H1 (cell line): ENCODE measurements at regions not wholly inside any gene's neighbourhood (a gene's known extent, or its start where the extent isn't known, plus 50 kb on each side); places are given as distances from the start of the nearest gene placed in this dataset.

Experiments used
- CTCF ChIA-PET: fragments of 300-600 bp; sonication (Branson Sonifier 250); formaldehyde crosslinking; loops from one replicate; lab custom pipeline; 2021; ENCODE audit not compliant: partially characterized antibody; lab: Charles Lee
- POLR2A ChIA-PET: fragments of 300-600 bp; sonication (Branson Sonifier 250); formaldehyde crosslinking; loops from one replicate; lab custom pipeline; 2021; ENCODE audit warnings: inconsistent platforms; ENCODE audit not compliant: partially characterized antibody; lab: Charles Lee
- DNase-seq, 2 experiments: peaks; one replicate each; pipeline versions ENCODE4 v3.0.0 to v3.0.0-alpha.2; 2010 to 2022; ENCODE audit warnings: low spot score in 2 of 2, low read depth in 1 of 2, mixed read lengths in 1 of 2
- FAIRE-seq: peaks from 2 replicates; lab custom pipeline; 2011; peaks lifted over from hg19 to GRCh38; lab: Jason Lieb, UNC
- H2AFZ ChIP-seq: 2 replicates; pipeline ENCODE4 v1.8.1; 2012; ENCODE audit warnings: low read length, inconsistent platforms
- H2AK5ac ChIP-seq: 2 replicates; pipeline ENCODE4 v1.6.1; 2013; ENCODE audit warnings: low read depth, low read length
- H2BK120ac ChIP-seq: replicated peaks from 2 replicates; pipeline ENCODE3; 2013; ENCODE audit warnings: low read depth, low read length, inconsistent platforms
- H2BK12ac ChIP-seq: 2 replicates; pipeline ENCODE4 v1.6.1; 2013; ENCODE audit warnings: low read depth, low read length
- H2BK15ac ChIP-seq: 2 replicates; pipeline ENCODE4 v1.6.1; 2013; ENCODE audit warnings: low read length
- H2BK20ac ChIP-seq: 2 replicates; pipeline ENCODE4 v1.6.1; 2013; ENCODE audit warnings: low read length
- H2BK5ac ChIP-seq: 2 replicates; pipeline ENCODE4 v1.6.1; 2013; ENCODE audit warnings: low read depth, low read length
- H3K14ac ChIP-seq: 2 replicates; pipeline ENCODE4 v1.6.1; 2013; ENCODE audit warnings: inconsistent platforms; ENCODE audit not compliant: insufficient read length
- H3K18ac ChIP-seq: 2 replicates; pipeline ENCODE4 v1.6.1; 2013; ENCODE audit warnings: low read length; ENCODE audit errors: extremely low read depth
- H3K23ac ChIP-seq: 2 replicates; pipeline ENCODE4 v1.6.1; 2013; ENCODE audit warnings: inconsistent platforms; ENCODE audit not compliant: insufficient read length
- H3K23me2 ChIP-seq: 2 replicates; pipeline ENCODE4 v1.6.1; 2013; ENCODE audit warnings: low read depth, low read length
- H3K27ac ChIP-seq: 2 replicates; pipeline ENCODE4 v1.6.1; 2011; ENCODE audit warnings: low read depth, low read length, inconsistent platforms
- H3K27me3 ChIP-seq, 4 experiments: replicated peaks in 1 of 4; 1 replicate in 1 of 4; 2 replicates in 3 of 4; pipeline versions ENCODE4 v1.6.1 to v1.8.1; 2011 to 2013; ENCODE audit warnings: low read length in 3 of 4, mild to moderate bottlenecking in 3 of 4, inconsistent platforms in 2 of 4, mixed read lengths in 2 of 4, moderate library complexity in 1 of 4; ENCODE audit not compliant: control insufficient read depth in 3 of 4, insufficient read depth in 3 of 4; ENCODE audit errors: extremely low read depth in 1 of 4
- H3K36me3 ChIP-seq, 4 experiments: 2 replicates each; pipeline versions ENCODE4 v1.6.1 to v1.8.1; 2011 to 2013; ENCODE audit warnings: mild to moderate bottlenecking in 4 of 4, low read length in 3 of 4, moderate library complexity in 2 of 4, control low read depth in 1 of 4, inconsistent platforms in 1 of 4; ENCODE audit not compliant: insufficient read depth in 4 of 4, control insufficient read depth in 2 of 4
- H3K4ac ChIP-seq: replicated peaks from 2 replicates; pipeline ENCODE3; 2013; ENCODE audit warnings: low read length, low read depth, mixed read lengths, inconsistent platforms; ENCODE audit not compliant: insufficient read length
- H3K4me1 ChIP-seq, 4 experiments: replicated peaks in 1 of 4; 1 replicate in 1 of 4; 2 replicates in 3 of 4; pipeline versions ENCODE4 v1.6.1 to v1.8.1; 2011 to 2013; ENCODE audit warnings: low read length in 3 of 4, inconsistent platforms in 2 of 4, mixed read lengths in 1 of 4; ENCODE audit not compliant: insufficient read depth in 4 of 4, control insufficient read depth in 3 of 4
- H3K4me2 ChIP-seq, 2 experiments: 2 replicates each; pipeline versions ENCODE4 v1.6.1 to v1.8.1; 2011 to 2013; ENCODE audit warnings: low read depth in 2 of 2, low read length in 2 of 2, control low read depth in 1 of 2, inconsistent platforms in 1 of 2, mild to moderate bottlenecking in 1 of 2; ENCODE audit not compliant: insufficient read depth in 1 of 2
- H3K4me3 ChIP-seq, 4 experiments: fragments of 200-600, 300-600 bp in 1 of 4; sonication (generic), shearing (Covaris generic), sonication (Bioruptor Twin) in 1 of 4; 2 replicates each; pipeline versions ENCODE4 v1.5.1 to v1.8.1; 2011 to 2016; ENCODE audit warnings: low read length in 4 of 4, low read depth in 3 of 4, control low read depth in 2 of 4, inconsistent platforms in 2 of 4, mild to moderate bottlenecking in 2 of 4, mixed read lengths in 1 of 4, moderate library complexity in 1 of 4; ENCODE audit not compliant: insufficient read depth in 2 of 4; ENCODE audit errors: extremely low read depth in 1 of 4
- H3K56ac ChIP-seq: replicated peaks from 2 replicates; pipeline ENCODE3; 2013; ENCODE audit warnings: low read depth, mild to moderate bottlenecking, mixed read lengths, low read length, inconsistent platforms; ENCODE audit not compliant: insufficient read length
- H3K79me1 ChIP-seq: 2 replicates; pipeline ENCODE4 v1.6.1; 2013; ENCODE audit warnings: low read depth, low read length, control low read depth
- H3K79me2 ChIP-seq, 2 experiments: 2 replicates each; pipeline versions ENCODE4 v1.6.1 to v1.8.1; 2012 to 2013; ENCODE audit warnings: low read length in 2 of 2, mild to moderate bottlenecking in 2 of 2, inconsistent platforms in 1 of 2; ENCODE audit not compliant: insufficient read depth in 2 of 2, control insufficient read depth in 1 of 2
- H3K9ac ChIP-seq, 4 experiments: replicated peaks in 1 of 4; 1 replicate in 1 of 4; 2 replicates in 3 of 4; pipeline versions ENCODE4 v1.6.1 to v1.8.1; 2011 to 2013; ENCODE audit warnings: low read depth in 3 of 4, low read length in 3 of 4, control low read depth in 2 of 4, mild to moderate bottlenecking in 2 of 4, moderate library complexity in 2 of 4, inconsistent platforms in 1 of 4; ENCODE audit errors: extremely low read depth in 1 of 4
- H3K9me3 ChIP-seq, 2 experiments: 2 replicates each; pipeline versions ENCODE4 v1.6.1 to v1.8.1; 2012 to 2013; ENCODE audit warnings: mild to moderate bottlenecking in 2 of 2, moderate library complexity in 2 of 2, control low read depth in 1 of 2, inconsistent platforms in 1 of 2, low read depth in 1 of 2, low read length in 1 of 2, mixed read lengths in 1 of 2; ENCODE audit not compliant: insufficient read depth in 2 of 2
- H4K20me1 ChIP-seq, 2 experiments: replicated peaks in 1 of 2; 2 replicates each; pipeline versions ENCODE3 to v1.8.1; 2011 to 2013; ENCODE audit warnings: inconsistent platforms in 2 of 2, low read length in 2 of 2, mild to moderate bottlenecking in 1 of 2; ENCODE audit not compliant: insufficient read depth in 2 of 2, control insufficient read depth in 1 of 2
- H4K5ac ChIP-seq: 2 replicates; pipeline ENCODE4 v1.6.1; 2013; ENCODE audit warnings: low read length, low read depth, mixed read lengths, inconsistent platforms; ENCODE audit not compliant: insufficient read length
- H4K8ac ChIP-seq: 2 replicates; pipeline ENCODE4 v1.8.0; 2013; ENCODE audit warnings: mild to moderate bottlenecking, moderate library complexity, low read length, inconsistent platforms; ENCODE audit not compliant: insufficient read depth; ENCODE audit errors: extremely low read depth
- H4K91ac ChIP-seq: replicated peaks from 2 replicates; pipeline ENCODE3; 2013; ENCODE audit warnings: low read length, mixed read lengths, inconsistent platforms; ENCODE audit not compliant: insufficient read length
- PHF8 ChIP-seq: fragments of 200-600 bp; sonication (generic); conservative IDR thresholded peaks from 2 replicates; pipeline ENCODE4 v1.7.1; 2012; ENCODE audit warnings: low read depth, mild to moderate bottlenecking, inconsistent platforms, low read length, moderate library complexity
- WGBS, 2 experiments: shearing (Covaris generic) in 1 of 2; methylation state at CpG; one replicate each; pipeline versions ENCODE4 v1.1.6 to v1.1.7; 2013 to 2015; ENCODE audit warnings: low lambda C conversion rate in 2 of 2, mixed read lengths in 2 of 2, inconsistent platforms in 1 of 2, low coverage in 1 of 2, missing lambda C conversion rate in 1 of 2; ENCODE audit not compliant: insufficient replicate concordance in 2 of 2, insufficient coverage in 1 of 2, insufficient read length in 1 of 2; ENCODE audit errors: extremely low coverage in 1 of 2, missing lambda C conversion rate in 1 of 2; 5-methylcytosine and 5-hydroxymethylcytosine counted together

GRCh38 chr3:159907828-159908227 lies 80.8 kb upstream of the IL12A start:
- no peak overlapping the region for H3K18ac ChIP-seq
- H3K36me3 ChIP-seq: no peaks in the 10 kb centered on the region
- H3K23me2 ChIP-seq: no peaks in the 10 kb centered on the region; the same call in 1 of the 2 replicates
- ChIA-PET POLR2A (no interaction called here), CTCF (interaction anchor here (1.3 to 3.1 kb wide), 4 partner anchors 21 to 98 kb away, joined by 3 to 10 read pairs (median 6); no protein-coding TSS in a partner anchor)
- no peak overlapping the region for H2BK12ac ChIP-seq
- H3K4ac ChIP-seq: no peak overlapping the region
- H4K91ac ChIP-seq: no peak overlapping the region
- no peak overlapping the region for H4K5ac ChIP-seq
- no peak overlapping the region for H3K9ac ChIP-seq
- no peak overlapping the region for H3K4me2 ChIP-seq
- DNase-seq (no peak), FAIRE-seq (no peak)
- no peaks in the 10 kb centered on the region for H3K9me3 ChIP-seq
- no peak overlapping the region for H2BK120ac ChIP-seq
- no peak overlapping the region for H3K27ac ChIP-seq
- H4K20me1 ChIP-seq: no peaks in the 10 kb centered on the region
- no peak overlapping the region for H3K23ac ChIP-seq
- no peak overlapping the region for H2AFZ ChIP-seq
- H3K79me1 ChIP-seq: no peaks in the 10 kb centered on the region
- no peak overlapping the region for H4K8ac ChIP-seq
- no peak overlapping the region for H2BK20ac ChIP-seq
- H2BK15ac ChIP-seq: no peak overlapping the region
- 85% methylated on average over 1 of the region's 1 CpG; no CpG with 5 or more reads in 1 of the 2 experiments for whole genome bisulfite sequencing, 2 experiments
- no peaks in the 10 kb centered on the region for H3K27me3 ChIP-seq
- no peak overlapping the region for H2BK5ac ChIP-seq
- H3K14ac ChIP-seq: no peak overlapping the region
- no peaks in the 10 kb centered on the region for H3K79me2 ChIP-seq
- no peaks in the 10 kb centered on the region for H3K4me1 ChIP-seq
- no peak overlapping the region for H2AK5ac ChIP-seq
- no peak overlapping the region for H3K56ac ChIP-seq
- H3K4me3 ChIP-seq: no peak overlapping the region
- no peak for TF ChIP-seq PHF8
